GM10266 (cell line): ENCODE measurements at regions not wholly inside any gene's neighbourhood (a gene's known extent, or its start where the extent isn't known, plus 50 kb on each side); places are given as distances from the start of the nearest gene placed in this dataset.

Experiments used
- DNase-seq: peaks from one replicate; pipeline ENCODE4 v3.0.0; 2012; ENCODE audit errors: extremely low spot score
- TF ChIP-seq, protein P1 (sequence below): IDR thresholded peaks from 2 replicates; pipeline ENCODE4 v1.5.1; 2012; ENCODE audit warnings: mild to moderate bottlenecking, low read depth; ENCODE audit not compliant: control insufficient read depth, insufficient read depth; ENCODE audit errors: missing control alignments

DNA sequence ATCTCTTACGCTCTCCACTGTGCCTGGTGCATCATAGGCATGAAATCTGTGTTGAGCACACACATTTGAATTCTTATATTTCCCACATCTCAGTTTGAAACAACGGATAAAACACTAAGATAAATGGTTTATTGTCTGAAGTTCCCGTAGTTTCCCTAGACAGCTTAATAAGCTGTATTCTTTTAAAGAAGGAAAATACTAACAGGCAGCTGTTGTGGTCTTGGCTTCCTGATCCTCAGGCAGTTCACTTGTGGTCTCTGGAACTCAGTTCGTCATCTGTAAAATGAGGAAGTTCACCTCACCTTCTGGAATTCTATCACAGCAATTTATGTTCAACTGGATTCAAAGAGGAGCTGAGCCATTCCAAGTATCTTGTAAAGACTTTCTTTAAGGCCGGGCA lies 1805.6 kb upstream of the TENM3 start:
- TF ChIP-seq, protein P1, sequence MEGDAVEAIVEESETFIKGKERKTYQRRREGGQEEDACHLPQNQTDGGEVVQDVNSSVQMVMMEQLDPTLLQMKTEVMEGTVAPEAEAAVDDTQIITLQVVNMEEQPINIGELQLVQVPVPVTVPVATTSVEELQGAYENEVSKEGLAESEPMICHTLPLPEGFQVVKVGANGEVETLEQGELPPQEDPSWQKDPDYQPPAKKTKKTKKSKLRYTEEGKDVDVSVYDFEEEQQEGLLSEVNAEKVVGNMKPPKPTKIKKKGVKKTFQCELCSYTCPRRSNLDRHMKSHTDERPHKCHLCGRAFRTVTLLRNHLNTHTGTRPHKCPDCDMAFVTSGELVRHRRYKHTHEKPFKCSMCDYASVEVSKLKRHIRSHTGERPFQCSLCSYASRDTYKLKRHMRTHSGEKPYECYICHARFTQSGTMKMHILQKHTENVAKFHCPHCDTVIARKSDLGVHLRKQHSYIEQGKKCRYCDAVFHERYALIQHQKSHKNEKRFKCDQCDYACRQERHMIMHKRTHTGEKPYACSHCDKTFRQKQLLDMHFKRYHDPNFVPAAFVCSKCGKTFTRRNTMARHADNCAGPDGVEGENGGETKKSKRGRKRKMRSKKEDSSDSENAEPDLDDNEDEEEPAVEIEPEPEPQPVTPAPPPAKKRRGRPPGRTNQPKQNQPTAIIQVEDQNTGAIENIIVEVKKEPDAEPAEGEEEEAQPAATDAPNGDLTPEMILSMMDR: no peak
- no peak for DNase-seq

DNA sequence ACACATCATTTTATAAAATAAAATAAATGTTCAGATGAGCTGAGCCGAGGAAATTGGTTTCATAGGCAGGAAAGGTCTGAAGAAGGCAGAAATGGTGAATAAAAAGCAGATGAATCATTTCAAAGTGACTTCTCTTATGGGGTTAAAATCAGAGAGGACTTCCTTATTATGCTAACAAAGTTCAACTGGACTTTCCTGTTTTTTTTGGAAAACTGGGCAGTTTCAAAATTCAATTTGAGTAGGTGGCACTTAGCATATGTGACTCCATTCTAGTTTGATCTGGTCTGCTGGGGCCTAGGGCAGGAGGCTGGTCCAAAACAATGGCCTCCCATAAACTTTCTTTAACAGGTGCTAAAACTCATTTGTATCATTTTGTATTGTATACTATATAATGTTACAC lies 1794.9 kb upstream of the TENM3 start:
- no peak for DNase-seq

DNA sequence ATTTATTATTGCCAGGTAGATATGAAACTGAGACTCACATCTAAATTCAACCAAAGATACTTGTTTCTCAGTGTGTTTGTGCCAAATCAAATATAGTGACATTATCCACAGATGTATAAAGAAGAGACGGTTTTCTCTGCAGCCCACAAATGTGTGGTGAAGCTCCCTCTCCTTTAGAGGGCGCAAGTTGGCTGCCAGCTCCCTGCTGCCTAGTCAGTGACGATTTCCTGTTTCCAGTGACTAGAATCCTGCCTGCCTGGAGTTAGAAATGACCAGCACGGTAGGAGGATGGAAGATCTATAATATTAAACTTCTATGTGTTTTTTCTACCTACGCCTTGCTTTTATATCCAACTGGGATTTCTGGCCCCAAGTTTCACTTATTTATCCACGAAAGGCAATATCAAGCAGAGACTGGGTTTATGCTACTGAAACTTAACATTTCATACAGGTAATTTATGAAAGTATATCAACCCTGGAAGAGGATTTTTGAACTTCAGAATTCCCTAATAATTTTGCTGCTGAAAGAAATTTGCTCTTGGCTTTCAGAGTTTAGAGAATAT lies 1793.7 kb upstream of the TENM3 start:
- peak; percentile 25 for DNase-seq
- TF ChIP-seq, protein P1: peak; percentile 39

More for the DNA sequence above, 1794.9 kb upstream of the TENM3 start:
- TF ChIP-seq, protein P1: no peak

DNA sequence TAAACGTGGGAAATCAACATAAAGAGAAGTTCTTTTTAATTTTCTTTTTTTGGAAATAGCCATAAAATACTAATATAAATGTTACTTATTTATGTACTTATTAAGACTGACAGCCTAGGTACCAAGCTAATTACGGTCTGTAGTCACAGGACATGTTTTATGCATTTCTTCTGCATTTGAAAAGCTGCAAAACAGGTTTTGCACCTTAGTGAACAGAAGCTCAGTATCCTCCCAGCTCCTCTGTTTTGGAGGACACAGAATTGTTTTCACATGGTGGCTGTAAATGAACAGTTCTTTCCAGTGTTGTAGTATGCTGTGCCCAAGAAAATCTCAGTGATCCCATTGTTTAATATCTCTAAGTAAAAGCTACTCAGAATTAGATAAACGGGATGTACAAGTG lies 1788.0 kb upstream of the TENM3 start:
- DNase-seq: no peak
- TF ChIP-seq, protein P1: no peak

DNA sequence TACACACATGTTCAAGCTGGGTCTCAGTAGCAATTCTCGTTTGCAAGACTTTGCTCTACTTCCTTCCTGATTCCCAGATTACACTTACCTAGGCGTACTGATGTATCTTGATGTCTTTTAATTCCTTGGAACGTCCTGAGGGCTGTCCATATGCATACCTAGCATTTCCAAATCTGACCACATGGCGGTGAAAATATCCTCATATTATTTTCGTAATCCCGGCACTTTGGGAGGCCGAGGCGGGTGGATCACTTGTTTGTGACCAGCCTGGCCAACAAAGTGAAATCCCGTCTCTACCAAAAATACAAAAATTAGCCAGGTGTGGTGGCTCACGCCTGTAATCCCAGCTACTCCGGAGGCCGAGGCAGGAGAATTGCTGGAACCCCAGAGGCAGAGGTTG lies 1786.3 kb upstream of the TENM3 start:
- TF ChIP-seq, protein P1: no peak
- DNase-seq: no peak

DNA sequence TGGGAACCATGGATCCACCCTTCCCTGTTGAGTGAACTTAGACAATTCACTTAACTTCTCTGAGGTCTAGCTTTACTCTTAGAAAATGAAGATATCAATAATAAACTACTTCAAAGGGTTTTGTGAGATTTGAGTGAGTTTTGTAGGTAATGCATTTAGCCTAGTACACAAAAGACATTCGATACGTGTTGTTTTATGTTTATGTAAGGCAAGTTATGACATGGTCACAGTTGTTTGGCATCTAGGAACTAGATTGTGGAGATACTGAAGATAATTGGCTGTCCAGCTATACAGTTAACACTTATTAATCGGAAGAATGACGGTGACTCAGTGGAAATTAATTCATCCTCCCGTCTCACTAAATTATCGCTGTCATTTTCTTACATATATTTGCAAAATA lies 1781.1 kb upstream of the TENM3 start:
- no peak for DNase-seq
- TF ChIP-seq, protein P1: no peak

DNA sequence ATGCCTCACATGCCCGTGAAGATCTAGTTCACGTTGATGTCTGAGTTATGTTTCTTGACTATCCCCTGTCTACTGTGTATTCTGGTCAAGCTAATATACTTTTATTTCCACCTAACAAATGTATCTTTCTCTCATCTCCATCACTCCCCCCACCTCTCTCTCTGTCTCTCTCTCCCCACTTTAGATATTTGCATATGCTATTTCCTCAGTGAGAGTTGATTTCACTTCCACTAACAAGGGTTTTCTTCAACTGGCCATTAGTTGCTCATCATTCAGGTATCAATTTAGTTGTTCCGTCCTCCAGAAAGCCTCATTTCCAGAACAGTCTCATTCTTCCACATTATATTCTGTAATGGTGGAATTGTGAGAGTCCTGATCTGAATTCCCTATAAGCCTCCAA lies 1777.8 kb upstream of the TENM3 start:
- TF ChIP-seq, protein P1: no peak
- DNase-seq: no peak
